ENCODE measurements at regions not wholly inside any gene's neighbourhood (a gene's known extent, or its start where the extent isn't known, plus 50 kb on each side); places are given as distances from the start of the nearest gene placed in this dataset.

GRCh38 chr7:20561908-20562307, 53.6 kb upstream of the ABCB5 start:
- no peak overlapping the region for H3K4ac ChIP-seq (replicated peaks; ENCODE audit: insufficient read length, low read depth, low read length)
- H3K23me2 ChIP-seq (ENCODE audit: low read depth, low read length): no peaks in the 10 kb centered on the region
- H3K14ac ChIP-seq (ENCODE audit: insufficient read length): no peak overlapping the region
- H2BK20ac ChIP-seq (ENCODE audit: low read length): no peak overlapping the region
- no peak overlapping the region for H3K27ac ChIP-seq (ENCODE audit: low read depth, low read length)
- H3K9ac ChIP-seq (replicated peaks in 1 of 4; ENCODE audit: extremely low read depth in 1 of 4, low read depth in 3 of 4, low read length in 3 of 4): no peak overlapping the region
- H2BK15ac ChIP-seq (ENCODE audit: low read length): no peak overlapping the region
- no peaks in the 10 kb centered on the region for H3K27me3 ChIP-seq (replicated peaks in 1 of 4; ENCODE audit: control insufficient read depth in 3 of 4, extremely low read depth in 1 of 4, insufficient read depth in 3 of 4, low read length in 3 of 4)
- no peaks in the 10 kb centered on the region for H4K20me1 ChIP-seq (replicated peaks in 1 of 2; ENCODE audit: control insufficient read depth in 1 of 2, insufficient read depth in 2 of 2, low read length in 2 of 2)
- no peak overlapping the region for H2BK12ac ChIP-seq (ENCODE audit: low read depth, low read length)
- H3K36me3 ChIP-seq (ENCODE audit: control insufficient read depth in 2 of 4, insufficient read depth in 4 of 4, low read length in 3 of 4): no peaks in the 10 kb centered on the region
- POLR2A ChIA-PET (ENCODE audit: partially characterized antibody): no interaction called here
- H3K4me1 ChIP-seq (replicated peaks in 1 of 4; ENCODE audit: control insufficient read depth in 3 of 4, insufficient read depth in 4 of 4, low read length in 3 of 4): 0 out of 7 replicates have a peak, but pooled peaks cover 0 to 2% (median 0%) of the 10 kb centered on the region in 4 experiments
- TF ChIP-seq POLR2A (IDR thresholded peaks at IDR 0.05; ENCODE audit: control extremely low read depth in 1 of 2, low read depth in 2 of 2, low read length in 2 of 2): no peak
- TF ChIP-seq KDM1A (IDR thresholded peaks at IDR 0.05; ENCODE audit: borderline replicate concordance, low read length): no peak
- no peak for TF ChIP-seq BACH1 (IDR thresholded peaks at IDR 0.05; ENCODE audit: low read length)
- no peak overlapping the region for H2BK5ac ChIP-seq (ENCODE audit: low read depth, low read length)
- CTCF ChIA-PET (ENCODE audit: partially characterized antibody): no interaction called here
- no peak overlapping the region for H3K4me2 ChIP-seq (ENCODE audit: insufficient read depth in 1 of 2, low read depth in 2 of 2, low read length in 2 of 2)
- peaks cover 0 to 3% of the 10 kb centered on the region in 2 experiments; a peak in 1 of 4 replicates for H3K9me3 ChIP-seq (ENCODE audit: insufficient read depth in 2 of 2, low read depth in 1 of 2, low read length in 1 of 2)
- H3K23ac ChIP-seq (ENCODE audit: insufficient read length): no peak overlapping the region
- DNase-seq (ENCODE audit: low read depth in 1 of 2, low spot score in 2 of 2) (no peak), FAIRE-seq (no peak)
- no peak overlapping the region for H4K91ac ChIP-seq (replicated peaks; ENCODE audit: insufficient read length, low read length)
- no peaks in the 10 kb centered on the region for H3K79me2 ChIP-seq (ENCODE audit: control insufficient read depth in 1 of 2, insufficient read depth in 2 of 2, low read length in 2 of 2)
- H2BK120ac ChIP-seq (replicated peaks; ENCODE audit: low read depth, low read length): no peak overlapping the region
- H3K79me1 ChIP-seq (ENCODE audit: low read depth, low read length): no peaks in the 10 kb centered on the region
- no peak overlapping the region for H2AFZ ChIP-seq (ENCODE audit: low read length)
- H3K4me3 ChIP-seq (ENCODE audit: extremely low read depth in 1 of 4, insufficient read depth in 2 of 4, low read depth in 3 of 4, low read length in 4 of 4): no peak overlapping the region
- no peak overlapping the region for H3K18ac ChIP-seq (ENCODE audit: extremely low read depth, low read length)
- no peak overlapping the region for H4K8ac ChIP-seq (ENCODE audit: extremely low read depth, insufficient read depth, low read length)
- H4K5ac ChIP-seq (ENCODE audit: insufficient read length, low read depth, low read length): no peak overlapping the region
- H3K56ac ChIP-seq (replicated peaks; ENCODE audit: insufficient read length, low read depth, low read length): no peak overlapping the region
- no peak overlapping the region for H2AK5ac ChIP-seq (ENCODE audit: low read depth, low read length)

All from H1 (cell line).